ENCODE measurements at regions not wholly inside any gene's neighbourhood (a gene's known extent, or its start where the extent isn't known, plus 50 kb on each side); places are given as distances from the start of the nearest gene placed in this dataset.

GRCh38 chr12:67531501-67531900, 117.0 kb upstream of the DYRK2 start:
- no peaks in the 10 kb centered on the region for H3K9me3 ChIP-seq
- H3K27me3 ChIP-seq: no peaks in the 10 kb centered on the region
- TF ChIP-seq CTCF (IDR thresholded peaks at IDR 0.05): no peak
- H3K4me3 ChIP-seq: no peak overlapping the region
- no peaks in the 10 kb centered on the region for H3K36me3 ChIP-seq
- no peak for DNase-seq (ENCODE audit: low spot score)
- H3K27ac ChIP-seq: no peak overlapping the region
- no peaks in the 10 kb centered on the region for H3K4me1 ChIP-seq

GRCh38 chr12:67533159-67533558, 115.4 kb upstream of the DYRK2 start:
- H3K36me3 ChIP-seq: no peaks in the 10 kb centered on the region
- TF ChIP-seq CTCF (IDR thresholded peaks at IDR 0.05): no peak
- no peaks in the 10 kb centered on the region for H3K4me1 ChIP-seq
- DNase-seq (ENCODE audit: low spot score): no peak
- H3K9me3 ChIP-seq: no peaks in the 10 kb centered on the region
- no peak overlapping the region for H3K4me3 ChIP-seq
- no peak overlapping the region for H3K27ac ChIP-seq
- H3K27me3 ChIP-seq: no peaks in the 10 kb centered on the region

- DNase-seq (ENCODE audit: low spot score): no peak
- TF ChIP-seq CTCF (IDR thresholded peaks at IDR 0.05): no peak
- H3K9me3 ChIP-seq: no peaks in the 10 kb centered on the region
These were observed 114.5 kb upstream of the DYRK2 start for GRCh38 chr12:67534046-67534445.

GRCh38 chr12:67534681-67535080, 113.9 kb upstream of the DYRK2 start:
- H3K4me3 ChIP-seq: no peak overlapping the region
- H3K9me3 ChIP-seq: no peaks in the 10 kb centered on the region
- H3K4me1 ChIP-seq: no peaks in the 10 kb centered on the region
- no peaks in the 10 kb centered on the region for H3K36me3 ChIP-seq
- TF ChIP-seq CTCF (IDR thresholded peaks at IDR 0.05): no peak
- DNase-seq (ENCODE audit: low spot score): peak; percentile 68
- H3K27me3 ChIP-seq: no peaks in the 10 kb centered on the region
- H3K27ac ChIP-seq: peak overlapping the region in 1 of 2 donors; percentile 0

More at GRCh38 chr12:67534046-67534445, 114.5 kb upstream of the DYRK2 start:
- H3K4me1 ChIP-seq: no peaks in the 10 kb centered on the region
- no peaks in the 10 kb centered on the region for H3K36me3 ChIP-seq
- H3K4me3 ChIP-seq: no peak overlapping the region
- peak overlapping the region in 1 of 2 donors; percentile 0 for H3K27ac ChIP-seq
- H3K27me3 ChIP-seq: no peaks in the 10 kb centered on the region

- no peak for TF ChIP-seq CTCF (IDR thresholded peaks at IDR 0.05)
- Histone ChIP-seq H3K36me3 (no peaks in the 10 kb centered on the region), H3K4me1 (no peaks in the 10 kb centered on the region), H3K4me3 (no peak overlapping the region), H3K9me3 (no peaks in the 10 kb centered on the region), H3K27ac (no peak overlapping the region), H3K27me3 (no peaks in the 10 kb centered on the region)
- DNase-seq (ENCODE audit: low spot score): no peak
These were observed 113.4 kb upstream of the DYRK2 start for GRCh38 chr12:67535176-67535575.

GRCh38 chr12:67535971-67536370, 112.6 kb upstream of the DYRK2 start:
- TF ChIP-seq CTCF (IDR thresholded peaks at IDR 0.05): no peak

More at GRCh38 chr12:67535971-67536370, 112.6 kb upstream of the DYRK2 start:
- DNase-seq (ENCODE audit: low spot score): no peak
- Histone ChIP-seq H3K9me3 (no peaks in the 10 kb centered on the region), H3K4me1 (no peaks in the 10 kb centered on the region), H3K27ac (no peak overlapping the region), H3K4me3 (no peak overlapping the region), H3K36me3 (no peaks in the 10 kb centered on the region), H3K27me3 (no peaks in the 10 kb centered on the region)
